ENCODE measurements at regions not wholly inside any gene's neighbourhood (a gene's known extent, or its start where the extent isn't known, plus 50 kb on each side); places are given as distances from the start of the nearest gene placed in this dataset.
"Not testable (repeated sequence)": the region's sequence is repeated elsewhere in the genome, so short reads cannot be mapped to it uniquely, and the experiment has no call there.

GRCh38 chr13:44312834-44313551, 60.6 kb upstream of the SERP2 start:
- no peaks in the 10 kb centered on the region for H3K36me3 Mint-ChIP-seq (ENCODE audit: low read depth)
- WGBS, 2 experiments (ENCODE audit: insufficient coverage in 1 of 2, insufficient read length in 1 of 2), result 89 to 90% methylated on average over 2 of the region's 2 CpGs

GRCh38 chr13:44313674-44314073, 60.0 kb upstream of the SERP2 start:
- no peak overlapping the region for H3K27ac ChIP-seq (ENCODE audit: low read depth, low read length)
- WGBS, 2 experiments (ENCODE audit: insufficient coverage in 1 of 2, insufficient read length in 1 of 2), result 98 to 100% methylated on average over 1 to 2 of the region's 2 CpGs
- no peak overlapping the region for H3K4me3 ChIP-seq (ENCODE audit: low read length)
- H3K36me3 ChIP-seq (ENCODE audit: control insufficient read depth, insufficient read depth, low read length), result no peaks in the 10 kb centered on the region
- Mint-ChIP-seq H3K27ac (no peak overlapping the region), H3K27me3 (ENCODE audit: insufficient read depth) (peaks cover 38% of the 10 kb centered on the region), H3K4me3 (no peak overlapping the region), H3K36me3 (ENCODE audit: low read depth) (no peaks in the 10 kb centered on the region), H3K9me3 (no peaks in the 10 kb centered on the region), H3K4me1 (no peaks in the 10 kb centered on the region)
- no peaks in the 10 kb centered on the region for H3K9me3 ChIP-seq (ENCODE audit: control insufficient read depth, low read length)
- no peak for TF ChIP-seq CTCF (conservative IDR thresholded peaks at IDR 0.05)
- H3K4me1 ChIP-seq (ENCODE audit: control insufficient read depth, insufficient read depth, low read length), result no peaks in the 10 kb centered on the region
- no peak for DNase-seq
- H3K9ac ChIP-seq (ENCODE audit: extremely low read depth, low read length, poor library complexity, severe bottlenecking), result no peak overlapping the region
- H3K27me3 ChIP-seq (ENCODE audit: control insufficient read depth, insufficient read depth, low read length, poor library complexity, severe bottlenecking), result no peaks in the 10 kb centered on the region

More at GRCh38 chr13:44312834-44313551, 60.6 kb upstream of the SERP2 start:
- TF ChIP-seq CTCF (conservative IDR thresholded peaks at IDR 0.05), result no peak
- H3K9ac ChIP-seq (ENCODE audit: extremely low read depth, low read length, poor library complexity, severe bottlenecking), result no peak overlapping the region
- no peak overlapping the region for H3K27ac Mint-ChIP-seq
- H3K4me1 ChIP-seq (ENCODE audit: control insufficient read depth, insufficient read depth, low read length), result no peaks in the 10 kb centered on the region
- H3K4me1 Mint-ChIP-seq, result no peaks in the 10 kb centered on the region
- H3K36me3 ChIP-seq (ENCODE audit: control insufficient read depth, insufficient read depth, low read length), result no peaks in the 10 kb centered on the region
- H3K27me3 ChIP-seq (ENCODE audit: control insufficient read depth, insufficient read depth, low read length, poor library complexity, severe bottlenecking), result no peaks in the 10 kb centered on the region
- DNase-seq, result no peak
- peaks cover 39% of the 10 kb centered on the region for H3K27me3 Mint-ChIP-seq (ENCODE audit: insufficient read depth)
- no peak overlapping the region for H3K4me3 ChIP-seq (ENCODE audit: low read length)
- H3K4me3 Mint-ChIP-seq, result no peak overlapping the region
- H3K9me3 ChIP-seq (ENCODE audit: control insufficient read depth, low read length), result no peaks in the 10 kb centered on the region
- H3K27ac ChIP-seq (ENCODE audit: low read depth, low read length), result no peak overlapping the region
- no peaks in the 10 kb centered on the region for H3K9me3 Mint-ChIP-seq

- not testable (repeated sequence) for H3K4me1 Mint-ChIP-seq; H3K4me3 ChIP-seq (ENCODE audit: low read length); H3K9ac ChIP-seq (ENCODE audit: extremely low read depth, low read length, poor library complexity, severe bottlenecking); H3K9me3 ChIP-seq (ENCODE audit: control insufficient read depth, low read length); H3K4me3 Mint-ChIP-seq; H3K4me1 ChIP-seq (ENCODE audit: control insufficient read depth, insufficient read depth, low read length); H3K27ac ChIP-seq (ENCODE audit: low read depth, low read length); H3K27ac Mint-ChIP-seq; DNase-seq; H3K36me3 ChIP-seq (ENCODE audit: control insufficient read depth, insufficient read depth, low read length); H3K27me3 ChIP-seq (ENCODE audit: control insufficient read depth, insufficient read depth, low read length, poor library complexity, severe bottlenecking); H3K36me3 Mint-ChIP-seq (ENCODE audit: low read depth); H3K9me3 Mint-ChIP-seq
- WGBS, 2 experiments (ENCODE audit: insufficient coverage in 1 of 2, insufficient read length in 1 of 2), result 95 to 100% methylated on average over 1 to 4 of the region's 4 CpGs
- peaks cover 33% of the 10 kb centered on the region for H3K27me3 Mint-ChIP-seq (ENCODE audit: insufficient read depth)
Measured at GRCh38 chr13:44314160-44314559, 59.5 kb upstream of the SERP2 start.

- Mint-ChIP-seq H3K27me3 (ENCODE audit: insufficient read depth) (peaks cover 14% of the 10 kb centered on the region), H3K9me3 (no peaks in the 10 kb centered on the region), H3K36me3 (ENCODE audit: low read depth) (no peaks in the 10 kb centered on the region), H3K4me1 (no peaks in the 10 kb centered on the region), H3K27ac (no peak overlapping the region), H3K4me3 (no peak overlapping the region)
- no peak for DNase-seq
- Histone ChIP-seq H3K4me1 (ENCODE audit: control insufficient read depth, insufficient read depth, low read length) (no peaks in the 10 kb centered on the region), H3K36me3 (ENCODE audit: control insufficient read depth, insufficient read depth, low read length) (no peaks in the 10 kb centered on the region), H3K9me3 (ENCODE audit: control insufficient read depth, low read length) (peaks cover 3% of the 10 kb centered on the region), H3K27me3 (ENCODE audit: control insufficient read depth, insufficient read depth, low read length, poor library complexity, severe bottlenecking) (no peaks in the 10 kb centered on the region), H3K9ac (ENCODE audit: extremely low read depth, low read length, poor library complexity, severe bottlenecking) (no peak overlapping the region), H3K27ac (ENCODE audit: low read depth, low read length) (no peak overlapping the region), H3K4me3 (ENCODE audit: low read length) (no peak overlapping the region)
- TF ChIP-seq CTCF (conservative IDR thresholded peaks at IDR 0.05), result no peak
- WGBS, 2 experiments (ENCODE audit: insufficient coverage in 1 of 2, insufficient read length in 1 of 2), result 90 to 92% methylated on average over 4 to 5 of the region's 5 CpGs
Measured at GRCh38 chr13:44317752-44318151, 55.9 kb upstream of the SERP2 start.

Measured in endodermal cell (in vitro differentiated cells).